A673 (cell line): ENCODE measurements at regions not wholly inside any gene's neighbourhood (a gene's known extent, or its start where the extent isn't known, plus 50 kb on each side); places are given as distances from the start of the nearest gene placed in this dataset.

Experiments used
- CTCF ChIP-seq: fragments of 300-800, 200-600 bp; sonication (generic); conservative IDR thresholded peaks from 2 replicates; pipeline ENCODE4 v1.5.1; 2017; ENCODE audit warnings: low read depth, mild to moderate bottlenecking, antibody characterized with exemption, low read length, moderate library complexity, mixed read lengths
- EZH2 ChIP-seq: fragments of 200-600 bp; sonication (generic); IDR thresholded peaks from 2 replicates; pipeline ENCODE4 v1.6.1; 2017; ENCODE audit warnings: borderline replicate concordance, low read depth, mild to moderate bottlenecking, mixed read lengths, antibody characterized with exemption, low read length; ENCODE audit not compliant: poor library complexity, severe bottlenecking

DNA sequence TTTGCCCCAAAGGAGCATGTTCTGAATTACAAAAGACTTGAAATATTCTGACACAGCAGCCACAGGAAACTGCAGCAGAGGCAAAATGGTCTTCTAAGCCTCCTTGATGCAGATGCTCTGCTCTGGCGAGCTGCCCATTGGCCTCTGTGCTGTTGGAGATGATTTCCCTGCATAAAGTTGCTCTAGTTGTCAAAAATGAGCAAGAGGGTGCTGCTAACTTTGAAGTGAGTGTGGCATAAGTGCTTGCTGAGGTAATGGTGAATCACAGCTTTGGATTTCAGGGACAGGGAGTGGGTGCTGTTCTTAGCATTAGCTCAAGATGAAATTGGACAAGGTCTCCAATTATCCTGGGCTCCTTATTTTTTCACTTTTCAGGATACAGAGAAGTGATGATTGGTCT is 435.4 kb downstream of the TMEM135 start:
- no peak for TF ChIP-seq EZH2
- no peak for TF ChIP-seq CTCF
